Mesenchymal stem cell (in vitro differentiated cells and primary cell): ENCODE measurements at regions not wholly inside any gene's neighbourhood (a gene's known extent, or its start where the extent isn't known, plus 50 kb on each side); places are given as distances from the start of the nearest gene placed in this dataset.

Experiments used
- DNase-seq: peaks from one replicate; pipeline ENCODE4 v3.0.0-alpha.2; 2013
- H2AFZ ChIP-seq: one replicate; pipeline ENCODE4 v1.6.1; 2013; ENCODE audit warnings: low read depth, mild to moderate bottlenecking, control low read depth, inconsistent platforms, low read length, moderate library complexity
- H2AK5ac ChIP-seq: 2 replicates; pipeline ENCODE4 v1.6.1; 2013; ENCODE audit warnings: low read length, moderate library complexity, mild to moderate bottlenecking, inconsistent platforms; ENCODE audit not compliant: severe bottlenecking
- H2BK120ac ChIP-seq: one replicate; pipeline ENCODE4 v1.6.1; 2013; ENCODE audit warnings: low read depth, mild to moderate bottlenecking, inconsistent platforms, low read length, moderate library complexity
- H2BK12ac ChIP-seq, 2 experiments: one replicate each; pipeline ENCODE4 v1.6.1; 2013; ENCODE audit warnings: inconsistent platforms in 2 of 2, low read length in 2 of 2, mild to moderate bottlenecking in 2 of 2, moderate library complexity in 2 of 2, control low read depth in 1 of 2
- H2BK15ac ChIP-seq: one replicate; pipeline ENCODE4 v1.6.1; 2013; ENCODE audit warnings: mild to moderate bottlenecking, low read depth, inconsistent platforms; ENCODE audit not compliant: poor library complexity, severe bottlenecking
- H2BK5ac ChIP-seq: 2 replicates; pipeline ENCODE4 v1.6.1; 2013; ENCODE audit warnings: low read depth, mild to moderate bottlenecking, low read length, control low read depth, inconsistent platforms; ENCODE audit not compliant: poor library complexity, severe bottlenecking
- H3K14ac ChIP-seq, 2 experiments: one replicate each; pipeline ENCODE4 v1.6.1; 2013; ENCODE audit warnings: inconsistent platforms in 2 of 2, low read length in 2 of 2, control low read depth in 1 of 2, mild to moderate bottlenecking in 1 of 2, moderate library complexity in 1 of 2
- H3K18ac ChIP-seq, 2 experiments: one replicate each; pipeline ENCODE4 v1.6.1; 2013; ENCODE audit warnings: inconsistent platforms in 2 of 2, low read length in 2 of 2, control low read depth in 1 of 2, low read depth in 1 of 2, mild to moderate bottlenecking in 1 of 2
- H3K23ac ChIP-seq, 2 experiments: one replicate each; pipeline ENCODE4 v1.6.1; 2013; ENCODE audit warnings: inconsistent platforms in 2 of 2, low read length in 2 of 2, mild to moderate bottlenecking in 2 of 2, moderate library complexity in 2 of 2, control low read depth in 1 of 2
- H3K27ac ChIP-seq: 2 replicates; pipeline ENCODE4 v1.5.1; 2013; ENCODE audit warnings: mild to moderate bottlenecking, moderate library complexity, low read length, control low read depth, inconsistent platforms; ENCODE audit not compliant: poor library complexity, severe bottlenecking
- H3K27me3 ChIP-seq, 2 experiments: 2 replicates each; pipeline versions ENCODE4 v1.6.1 to v1.7.0; 2013; ENCODE audit warnings: low read length in 2 of 2, mild to moderate bottlenecking in 2 of 2, moderate library complexity in 2 of 2, control low read depth in 1 of 2, inconsistent platforms in 1 of 2; ENCODE audit not compliant: control insufficient read depth in 1 of 2, insufficient read depth in 1 of 2
- H3K36me3 ChIP-seq, 2 experiments: 2 replicates each; pipeline versions ENCODE4 v1.6.1 to v1.7.0; 2013; ENCODE audit warnings: low read length in 2 of 2, control low read depth in 1 of 2, inconsistent platforms in 1 of 2, low read depth in 1 of 2, mild to moderate bottlenecking in 1 of 2; ENCODE audit not compliant: insufficient read depth in 2 of 2, control insufficient read depth in 1 of 2
- H3K4ac ChIP-seq, 2 experiments: one replicate each; pipeline ENCODE4 v1.6.1; 2013; ENCODE audit warnings: inconsistent platforms in 2 of 2, low read length in 2 of 2, mild to moderate bottlenecking in 2 of 2, moderate library complexity in 2 of 2, control low read depth in 1 of 2, low read depth in 1 of 2
- H3K4me1 ChIP-seq: 2 replicates; pipeline ENCODE4 v1.6.1; 2013; ENCODE audit warnings: low read depth, low read length, control low read depth; ENCODE audit not compliant: control insufficient read depth, insufficient read depth
- H3K4me2 ChIP-seq: 2 replicates; pipeline ENCODE4 v1.6.1; 2013; ENCODE audit warnings: low read length, mild to moderate bottlenecking, inconsistent platforms; ENCODE audit not compliant: poor library complexity, severe bottlenecking
- H3K4me3 ChIP-seq, 2 experiments: 2 replicates each; pipeline versions ENCODE4 v1.5.1 to v1.7.0; 2013; ENCODE audit warnings: low read length in 2 of 2, mild to moderate bottlenecking in 2 of 2, control low read depth in 1 of 2, low read depth in 1 of 2; ENCODE audit not compliant: insufficient read depth in 1 of 2
- H3K79me1 ChIP-seq: replicated peaks from 2 replicates; pipeline ENCODE4 v1.6.1; 2013; ENCODE audit warnings: mild to moderate bottlenecking, control low read depth, low read length, inconsistent platforms; ENCODE audit not compliant: poor library complexity, severe bottlenecking
- H3K9ac ChIP-seq: 2 replicates; pipeline ENCODE4 v1.7.0; 2013; ENCODE audit warnings: mild to moderate bottlenecking, low read length, moderate library complexity
- H3K9me3 ChIP-seq: 2 replicates; pipeline ENCODE4 v1.7.0; 2013; ENCODE audit warnings: mild to moderate bottlenecking, low read length; ENCODE audit not compliant: control insufficient read depth
- H4K8ac ChIP-seq: one replicate; pipeline ENCODE4 v1.6.1; 2013; ENCODE audit warnings: inconsistent platforms, mild to moderate bottlenecking, low read length, moderate library complexity
- H4K91ac ChIP-seq: one replicate; pipeline ENCODE4 v1.6.1; 2013; ENCODE audit warnings: mild to moderate bottlenecking, low read length, inconsistent platforms
- WGBS: methylation state at CpG from one replicate; pipeline ENCODE4 v1.1.7; 2013; ENCODE audit warnings: mixed read lengths; 5-methylcytosine and 5-hydroxymethylcytosine counted together

DNA sequence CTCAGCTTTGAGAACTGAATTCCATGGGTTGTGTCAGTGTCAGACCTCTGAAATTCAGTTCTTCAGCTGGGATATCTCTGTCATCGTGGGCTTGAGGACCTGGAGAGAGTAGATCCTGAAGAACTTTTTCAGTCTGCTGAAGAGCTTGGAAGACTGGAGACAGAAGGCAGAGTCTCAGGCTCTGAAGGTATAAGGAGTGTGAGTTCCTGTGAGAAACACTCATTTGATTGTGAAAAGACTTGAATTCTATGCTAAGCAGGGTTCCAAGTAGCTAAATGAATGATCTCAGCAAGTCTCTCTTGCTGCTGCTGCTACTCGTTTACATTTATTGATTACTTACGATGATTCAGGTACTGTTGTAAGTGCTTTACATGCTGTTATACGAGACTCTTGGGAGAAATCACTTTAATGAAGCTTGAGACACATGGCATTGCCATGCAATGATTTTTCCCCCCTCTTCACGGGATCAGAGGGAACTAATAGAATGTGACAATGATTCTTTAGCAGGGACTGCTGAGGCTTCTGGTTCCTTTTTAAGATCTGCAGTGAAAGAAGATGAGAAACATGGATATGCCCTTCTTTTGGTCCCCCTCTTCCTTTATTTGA lies 63.8 kb downstream of the PTTG1 start:
- Histone ChIP-seq H3K4me1 (peaks cover 2% of the 10 kb centered on the region), H2AFZ (no peak overlapping the region), H3K36me3 (peaks cover 0 to 5% of the 10 kb centered on the region in 2 experiments), H3K27me3 (no peaks in the 10 kb centered on the region), H3K4me2 (no peak overlapping the region), H3K79me1 (peaks cover 23% of the 10 kb centered on the region), H2BK12ac (no peak overlapping the region), H2BK120ac (no peak overlapping the region), H4K91ac (no peak overlapping the region), H2BK15ac (no peak overlapping the region), H3K4ac (no peak overlapping the region), H3K4me3 (no peak overlapping the region), H2BK5ac (no peak overlapping the region), H3K9me3 (no peaks in the 10 kb centered on the region), H3K14ac (no peak overlapping the region), H2AK5ac (no peak overlapping the region), H4K8ac (no peak overlapping the region), H3K9ac (no peak overlapping the region), H3K23ac (no peak overlapping the region), H3K18ac (no peak overlapping the region), H3K27ac (no peak overlapping the region)
- 76% methylated on average over 5 of the region's 5 CpGs for WGBS
- no peak for DNase-seq

DNA sequence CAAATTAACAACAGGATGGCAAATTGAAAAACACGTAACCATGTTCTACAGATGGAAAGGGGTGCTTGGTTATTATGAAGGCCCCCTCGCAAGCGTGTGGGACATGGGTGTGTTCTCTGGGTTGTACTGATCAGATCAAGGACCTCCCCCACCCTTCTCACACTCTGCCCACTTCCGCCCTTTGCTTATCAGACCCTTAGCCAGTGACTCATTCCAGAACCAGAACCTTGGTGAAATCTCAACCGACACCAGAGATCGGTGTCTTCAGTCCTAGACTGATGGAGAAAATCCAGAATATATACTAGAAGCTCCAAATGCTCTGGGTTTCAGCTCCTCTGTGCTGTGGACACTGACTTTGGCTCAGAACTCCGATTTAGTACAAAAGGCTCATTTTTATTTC lies 64.9 kb downstream of the PTTG1 start:
- Histone ChIP-seq H4K91ac (no peak overlapping the region), H3K9ac (no peak overlapping the region), H3K4me1 (no peaks in the 10 kb centered on the region), H3K36me3 (peaks cover 0 to 5% of the 10 kb centered on the region in 2 experiments), H3K4me3 (no peak overlapping the region), H2BK12ac (no peak overlapping the region), H2BK120ac (no peak overlapping the region), H3K79me1 (peaks cover 23% of the 10 kb centered on the region), H3K14ac (no peak overlapping the region), H4K8ac (no peak overlapping the region), H2BK15ac (no peak overlapping the region), H3K18ac (no peak overlapping the region), H2BK5ac (no peak overlapping the region), H3K9me3 (no peaks in the 10 kb centered on the region), H2AK5ac (no peak overlapping the region), H3K27me3 (no peaks in the 10 kb centered on the region), H3K4ac (no peak overlapping the region), H3K27ac (no peak overlapping the region), H3K23ac (no peak overlapping the region), H2AFZ (no peak overlapping the region), H3K4me2 (no peak overlapping the region)
- DNase-seq = no peak
- WGBS = 85% methylated on average over 7 of the region's 7 CpGs

DNA sequence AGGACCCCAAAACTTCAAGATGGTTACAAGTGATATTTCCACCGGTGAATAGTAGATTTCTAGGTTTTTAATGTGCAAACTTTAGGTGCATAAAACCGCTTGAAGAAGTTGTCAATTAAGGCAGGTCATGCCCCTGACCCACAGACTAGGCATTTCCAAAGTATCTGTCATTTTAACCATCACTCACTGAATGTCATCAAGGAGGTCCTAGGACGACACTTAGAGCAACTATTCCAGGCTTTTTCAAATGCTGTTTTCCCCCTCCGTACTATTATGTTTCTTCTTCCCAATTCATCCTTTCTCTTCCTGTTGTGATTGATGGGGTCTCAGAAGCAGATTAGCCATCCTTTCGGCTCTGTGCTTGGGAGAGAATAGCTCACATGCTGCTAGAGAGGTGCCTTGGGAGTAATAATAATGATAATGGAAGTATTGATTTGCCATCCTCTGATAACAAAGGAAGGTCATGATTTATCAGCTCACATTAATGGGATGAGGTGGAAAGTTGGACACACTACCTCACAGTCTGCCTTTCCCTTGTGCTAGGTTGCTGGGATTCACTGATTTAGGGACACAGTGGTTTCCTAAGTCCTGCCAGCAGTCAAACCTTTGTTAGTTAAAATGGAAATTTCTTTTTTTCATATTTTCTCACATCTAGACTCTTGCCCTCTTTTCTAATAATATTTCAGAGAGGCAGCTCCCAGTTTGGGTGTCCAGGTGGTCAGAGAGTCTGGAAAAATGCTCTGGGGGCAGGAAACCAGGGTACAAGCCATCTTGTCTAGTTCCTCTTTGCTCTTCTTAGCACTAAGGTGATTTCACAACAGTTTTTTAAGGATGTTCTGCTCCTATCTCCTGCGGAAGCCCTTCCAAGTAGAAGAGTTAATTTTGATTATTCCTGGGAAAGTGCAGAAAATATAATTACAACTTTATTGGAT lies 67.0 kb downstream of the PTTG1 start:
- no peak overlapping the region for H4K8ac ChIP-seq
- no peak overlapping the region for H3K14ac ChIP-seq
- no peak overlapping the region for H4K91ac ChIP-seq
- no peaks in the 10 kb centered on the region for H3K27me3 ChIP-seq
- no peaks in the 10 kb centered on the region for H3K4me1 ChIP-seq
- H2BK120ac ChIP-seq = no peak overlapping the region
- no peak overlapping the region for H3K23ac ChIP-seq
- H3K18ac ChIP-seq = no peak overlapping the region
- H2AFZ ChIP-seq = no peak overlapping the region
- H3K4me3 ChIP-seq = no peak overlapping the region
- H3K79me1 ChIP-seq = peaks cover 21% of the 10 kb centered on the region
- 55% methylated on average over 3 of the region's 6 CpGs for WGBS
- no peak overlapping the region for H3K4me2 ChIP-seq
- H3K9me3 ChIP-seq = no peaks in the 10 kb centered on the region
- H2AK5ac ChIP-seq = no peak overlapping the region
- H3K27ac ChIP-seq = no peak overlapping the region
- no peak overlapping the region for H2BK5ac ChIP-seq
- H2BK15ac ChIP-seq = no peak overlapping the region
- DNase-seq = no peak
- H3K4ac ChIP-seq = no peak overlapping the region
- H3K36me3 ChIP-seq = peaks cover 0 to 5% of the 10 kb centered on the region in 2 experiments
- H3K9ac ChIP-seq = no peak overlapping the region
- H2BK12ac ChIP-seq = no peak overlapping the region

DNA sequence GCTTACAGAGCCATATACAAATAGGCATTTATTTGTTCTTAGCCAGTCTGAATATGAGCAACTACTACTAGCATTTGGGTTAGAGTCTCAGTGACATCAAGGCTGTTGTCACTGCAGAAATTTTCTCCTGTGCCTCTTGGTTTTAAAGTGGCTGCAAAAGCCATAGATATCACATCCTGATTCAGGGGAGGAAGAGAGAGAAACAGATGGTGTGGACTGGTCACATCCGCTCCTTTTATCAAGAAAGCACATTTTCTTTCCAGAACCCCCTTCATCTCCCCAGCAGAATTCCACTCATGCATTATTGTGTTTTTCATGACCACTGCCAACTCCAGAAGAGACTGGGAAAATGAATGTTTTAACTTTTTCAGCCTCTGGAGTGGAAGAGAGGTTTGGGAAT lies 69.8 kb downstream of the PTTG1 start:
- Histone ChIP-seq H3K14ac (no peak overlapping the region), H3K4ac (no peak overlapping the region), H2AK5ac (no peak overlapping the region), H3K4me1 (no peaks in the 10 kb centered on the region), H3K9me3 (no peaks in the 10 kb centered on the region), H3K18ac (no peak overlapping the region), H3K9ac (no peak overlapping the region), H3K23ac (no peak overlapping the region), H2BK12ac (no peak overlapping the region), H3K4me3 (no peak overlapping the region), H3K79me1 (peaks cover 7% of the 10 kb centered on the region), H3K27me3 (peaks cover 0 to 10% of the 10 kb centered on the region in 2 experiments), H2BK5ac (no peak overlapping the region), H2AFZ (no peak overlapping the region), H3K27ac (no peak overlapping the region), H3K4me2 (no peak overlapping the region), H4K91ac (no peak overlapping the region), H2BK120ac (no peak overlapping the region), H2BK15ac (no peak overlapping the region), H4K8ac (no peak overlapping the region), H3K36me3 (peaks cover 0 to 3% of the 10 kb centered on the region in 2 experiments)
- no CpG with 5 or more reads among the region's 1 CpG for WGBS
- DNase-seq = no peak
